Embryonic facial prominence (tissue), 1 donor: ENCODE measurements at regions not wholly inside any gene's neighbourhood (a gene's known extent, or its start where the extent isn't known, plus 50 kb on each side); places are given as distances from the start of the nearest gene placed in this dataset.
A peak's percentile ranks its signal among the peaks of the same experiment; 100 is the strongest.
"Not testable (repeated sequence)": the region's sequence is repeated elsewhere in the genome, so short reads cannot be mapped to it uniquely, and the experiment has no call there.

Experiments used
- DNase-seq: peaks from one replicate; pipeline ENCODE4 v3.0.0-alpha.2; 2016; ENCODE audit errors: extremely low spot score

GRCh38 chr14:28243600-28243999 lies 523.0 kb upstream of the FOXG1 start:
- DNase-seq, result peak; percentile 6

GRCh38 chr14:28245216-28245615 lies 521.4 kb upstream of the FOXG1 start:
- DNase-seq, result no peak

DNA sequence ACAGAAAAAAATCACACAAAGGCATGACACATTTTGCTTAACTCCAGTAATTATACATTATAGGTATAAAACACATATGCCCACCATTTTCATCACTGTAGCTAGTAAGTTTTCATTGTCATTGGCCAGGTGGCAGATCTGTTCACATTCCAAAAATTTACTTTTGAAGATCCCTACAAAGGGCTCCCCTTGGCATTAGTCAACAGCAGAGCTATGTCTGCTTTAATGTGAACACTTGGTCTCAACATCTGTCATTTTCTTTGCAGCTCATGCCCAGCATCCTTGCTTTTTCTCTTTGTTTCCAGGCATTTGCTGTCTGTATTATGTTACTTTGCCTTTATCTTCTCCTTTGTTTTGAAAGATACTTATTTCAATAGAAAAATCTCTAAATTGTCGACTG lies 519.1 kb upstream of the FOXG1 start:
- DNase-seq, result no peak

- not testable (repeated sequence) for DNase-seq
These were observed 514.5 kb upstream of the FOXG1 start for GRCh38 chr14:28252124-28252523.

- no peak for DNase-seq
These were observed 511.8 kb upstream of the FOXG1 start for GRCh38 chr14:28254768-28255167.

GRCh38 chr14:28264306-28264705 lies 502.3 kb upstream of the FOXG1 start:
- no peak for DNase-seq

- DNase-seq, result no peak
These were observed 494.3 kb upstream of the FOXG1 start for GRCh38 chr14:28272270-28272669.

GRCh38 chr14:28280530-28280929 lies 486.1 kb upstream of the FOXG1 start:
- no peak for DNase-seq

GRCh38 chr14:28280997-28281598 lies 485.5 kb upstream of the FOXG1 start:
- DNase-seq, result no peak

DNA sequence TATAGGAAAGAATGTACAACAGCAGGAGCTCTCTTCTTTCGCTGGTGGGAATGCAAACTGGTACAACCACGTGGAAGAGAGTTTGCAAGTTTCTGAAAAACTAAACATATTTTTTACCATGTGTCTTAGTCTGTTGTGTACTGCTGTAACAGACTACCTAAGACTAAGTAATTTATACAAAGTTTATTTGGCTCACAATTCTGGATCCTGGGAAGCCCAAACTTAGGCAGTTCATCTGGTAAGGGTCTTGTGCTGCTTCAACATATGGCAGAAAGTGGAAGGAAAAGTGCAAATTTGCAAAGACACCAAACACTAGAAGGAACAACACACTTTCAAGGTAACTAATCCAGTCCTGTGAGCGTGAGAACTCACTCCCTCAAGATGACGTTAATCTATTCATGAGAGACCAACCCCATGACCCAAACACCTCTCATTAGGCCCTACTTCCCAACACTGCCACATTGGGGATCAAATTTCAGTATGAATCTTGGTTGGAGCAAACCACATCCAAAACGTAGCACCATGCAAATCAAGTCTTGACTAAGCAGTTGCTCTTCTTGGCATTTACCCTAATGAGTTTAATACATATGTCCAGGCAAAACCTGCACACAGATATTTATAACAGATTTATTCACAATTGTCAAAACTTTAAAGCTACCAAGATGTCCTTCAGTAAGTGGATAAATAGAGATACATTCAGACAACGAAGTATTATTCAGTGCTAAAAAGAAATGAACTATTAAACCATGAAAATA lies 481.9 kb upstream of the FOXG1 start:
- DNase-seq, result no peak

DNA sequence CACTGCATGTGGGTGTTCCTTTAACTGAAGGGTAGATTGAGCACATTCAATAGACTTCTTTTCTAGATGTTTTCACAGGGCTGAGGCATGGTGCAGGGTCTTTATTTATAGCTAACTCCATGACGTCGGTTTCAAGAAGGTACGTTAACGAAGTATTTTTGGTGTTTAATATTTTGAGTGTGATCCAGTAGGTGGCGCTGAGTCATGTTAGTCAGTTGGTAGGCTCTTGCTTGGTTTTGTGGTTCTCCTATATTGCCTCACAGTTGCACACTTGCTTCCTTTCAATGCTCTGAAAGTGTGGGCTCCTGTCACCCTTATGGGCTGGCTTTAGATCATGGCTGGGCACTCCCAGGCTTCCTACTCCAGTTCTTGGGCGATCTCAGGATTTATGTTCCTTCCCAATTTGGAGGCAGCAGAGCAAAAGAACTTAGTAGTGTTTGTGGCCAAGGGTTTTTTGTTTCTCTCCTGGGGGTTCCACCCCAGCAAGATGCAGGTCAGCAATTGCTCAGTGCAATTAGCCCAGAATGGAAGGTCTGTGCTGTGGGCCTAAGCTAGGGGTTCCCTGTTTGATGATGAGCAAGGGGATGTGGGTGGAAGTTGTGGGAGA lies 471.6 kb upstream of the FOXG1 start:
- no peak for DNase-seq

- no peak for DNase-seq
These were observed 469.0 kb upstream of the FOXG1 start for GRCh38 chr14:28297559-28297958.

DNA sequence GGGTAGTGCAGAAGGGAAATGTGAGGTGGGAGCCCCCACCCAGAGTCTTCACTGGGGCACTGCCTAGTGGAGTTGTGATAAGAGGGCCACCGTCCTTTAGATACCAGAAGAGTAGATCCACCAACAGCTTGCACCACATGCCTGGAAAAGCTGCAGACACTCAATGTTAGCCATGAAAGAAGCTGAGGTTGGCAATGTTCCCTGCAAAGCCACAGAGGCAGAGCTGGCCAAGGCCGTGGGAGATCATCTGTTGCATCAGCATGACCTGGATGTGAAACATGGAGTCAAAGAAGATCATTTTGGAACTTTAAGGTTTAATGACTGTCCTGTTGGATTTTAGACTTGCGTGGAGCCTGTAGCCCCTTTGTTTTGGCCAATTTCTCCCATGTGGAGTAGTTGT lies 468.4 kb upstream of the FOXG1 start:
- DNase-seq, result no peak

- DNase-seq, result no peak
These were observed 467.4 kb upstream of the FOXG1 start for GRCh38 chr14:28299227-28299626.

GRCh38 chr14:28300356-28300755 lies 466.2 kb upstream of the FOXG1 start:
- no peak for DNase-seq

GRCh38 chr14:28301179-28301578 lies 465.4 kb upstream of the FOXG1 start:
- no peak for DNase-seq

DNA sequence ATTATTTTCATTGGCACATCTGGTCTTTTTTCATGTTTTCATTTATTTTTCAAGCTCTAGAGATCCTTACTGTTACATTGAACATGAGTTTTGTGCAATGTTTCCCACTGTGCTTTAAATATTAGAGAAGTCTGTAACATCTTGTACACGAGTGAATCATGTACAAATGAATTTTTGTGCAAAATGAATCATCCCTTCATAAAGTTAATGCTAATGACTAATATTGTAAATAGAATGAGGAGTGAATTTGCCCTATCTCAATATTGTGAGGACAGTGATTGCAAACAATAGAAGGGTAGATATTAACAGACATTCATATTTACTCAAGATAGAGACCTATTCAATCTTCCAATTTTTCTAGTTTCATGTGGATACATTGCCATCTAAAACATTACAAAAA lies 463.3 kb upstream of the FOXG1 start:
- DNase-seq, result no peak

DNA sequence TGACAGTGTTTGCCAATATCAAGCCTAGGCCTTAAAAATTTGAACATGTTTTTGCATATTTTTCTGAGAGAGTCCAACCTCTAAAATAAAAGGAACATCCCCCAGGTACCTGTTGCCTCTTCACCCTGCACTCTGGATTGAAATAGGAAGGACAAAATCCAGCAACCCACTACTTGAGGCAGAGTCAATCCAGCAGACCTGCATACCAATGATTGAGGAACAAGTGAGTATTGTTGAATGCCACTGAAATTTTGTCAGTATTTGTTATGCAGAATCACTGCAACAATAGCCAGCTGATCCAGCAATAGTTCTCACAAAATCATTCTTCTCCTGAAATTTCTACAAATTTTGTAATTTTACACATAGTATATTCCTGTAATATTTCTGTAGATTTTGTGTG lies 460.6 kb upstream of the FOXG1 start:
- DNase-seq, result no peak

DNA sequence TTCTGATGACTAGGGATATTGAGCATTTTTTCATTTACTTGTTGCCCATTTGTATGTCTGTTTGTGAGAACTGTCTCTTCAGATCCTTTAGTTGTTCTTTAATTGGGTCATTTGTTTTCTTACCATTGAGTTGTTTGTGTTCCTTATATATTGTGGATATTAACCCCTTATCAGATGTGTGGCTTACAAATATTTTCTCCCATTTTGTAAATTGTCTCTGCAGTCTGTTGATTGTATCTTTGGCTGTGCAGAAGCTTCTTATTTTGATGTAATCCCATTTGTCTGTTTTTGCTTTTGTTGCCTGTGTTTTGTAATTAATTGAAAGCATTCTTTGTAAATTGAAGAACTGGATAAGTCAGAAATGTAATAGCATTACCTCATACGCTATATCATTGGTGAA lies 459.1 kb upstream of the FOXG1 start:
- no peak for DNase-seq

GRCh38 chr14:28308734-28309133 lies 457.9 kb upstream of the FOXG1 start:
- DNase-seq, result no peak

- not testable (repeated sequence) for DNase-seq
These were observed 448.5 kb upstream of the FOXG1 start for GRCh38 chr14:28317890-28318675.

DNA sequence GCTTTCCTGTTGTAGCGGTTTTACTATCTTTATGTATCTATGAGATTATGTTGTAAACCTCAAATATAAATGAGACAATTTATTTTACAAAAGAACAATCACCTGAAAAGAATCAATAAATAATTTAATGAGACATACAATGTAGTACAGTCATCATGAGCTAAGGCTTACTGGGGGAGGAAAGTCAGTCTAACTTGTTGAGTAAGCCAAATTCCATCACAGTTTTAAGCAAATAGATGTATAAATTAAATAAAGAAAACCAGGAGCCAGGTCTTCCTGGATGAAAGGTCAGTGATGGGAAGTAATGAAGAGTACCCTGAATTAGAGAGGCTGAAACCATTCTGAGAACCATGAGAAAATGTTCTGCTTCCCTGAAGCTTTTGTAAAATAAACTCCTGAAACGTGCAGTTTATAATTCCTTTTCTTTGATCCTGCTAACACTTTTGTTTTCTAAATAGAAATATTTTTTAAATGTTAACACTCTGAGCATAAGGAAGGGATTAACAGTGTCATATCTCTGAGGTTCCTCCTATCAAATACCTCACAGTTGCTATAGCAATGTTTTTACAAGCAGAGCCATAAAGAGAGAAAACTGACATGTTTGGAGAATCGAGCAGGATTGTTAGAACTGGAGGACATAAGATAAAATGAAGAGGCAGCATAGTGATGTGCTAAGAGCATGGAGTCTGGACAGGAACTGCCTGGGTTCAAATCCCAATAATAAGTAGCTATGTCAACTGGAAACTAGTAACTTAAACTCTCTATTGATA lies 444.9 kb upstream of the FOXG1 start:
- no peak for DNase-seq
